ENCODE measurements at regions not wholly inside any gene's neighbourhood (a gene's known extent, or its start where the extent isn't known, plus 50 kb on each side); places are given as distances from the start of the nearest gene placed in this dataset.

GRCh38 chr4:162360369-162361149 is 196.8 kb upstream of the FSTL5 start:
- Histone ChIP-seq H3K4me1 (ENCODE audit: insufficient read depth, low read length, poor library complexity, severe bottlenecking) (no peaks in the 10 kb centered on the region), H3F3A (ENCODE audit: low read depth) (no peaks in the 10 kb centered on the region), H4K20me1 (ENCODE audit: insufficient read depth, low read length, poor library complexity, severe bottlenecking) (no peaks in the 10 kb centered on the region), H3K9me3 (ENCODE audit: insufficient read depth, low read depth, low read length) (no peaks in the 10 kb centered on the region), H3K9me2 (replicated peaks; ENCODE audit: low read depth, low read length) (no peaks in the 10 kb centered on the region), H3K9ac (ENCODE audit: low read depth, low read length, poor library complexity, severe bottlenecking) (no peak overlapping the region), H3K4me3 (ENCODE audit: low read length, poor library complexity, severe bottlenecking) (no peak overlapping the region), H3K36me3 (ENCODE audit: insufficient read depth, low read length) (no peaks in the 10 kb centered on the region), H3K27me3 (ENCODE audit: insufficient read depth, low read length, poor library complexity, severe bottlenecking) (no peaks in the 10 kb centered on the region), H2AFZ (ENCODE audit: low read length) (no peak overlapping the region), H3K4me2 (ENCODE audit: low read depth, low read length, poor library complexity, severe bottlenecking) (no peak overlapping the region), H3K79me2 (ENCODE audit: insufficient read depth, low read length) (no peaks in the 10 kb centered on the region)
- TF ChIP-seq EZH2phosphoT487 (IDR thresholded peaks at IDR 0.05; ENCODE audit: borderline replicate concordance) = no peak
- TF ChIP-seq CTCF (conservative IDR thresholded peaks at IDR 0.05; ENCODE audit: low read length) = no peak

- no peaks in the 10 kb centered on the region for H3K9me2 ChIP-seq (replicated peaks; ENCODE audit: low read depth, low read length)
- H3K4me1 ChIP-seq (ENCODE audit: insufficient read depth, low read length, poor library complexity, severe bottlenecking) = no peaks in the 10 kb centered on the region
- TF ChIP-seq CTCF (conservative IDR thresholded peaks at IDR 0.05; ENCODE audit: low read length) (no peak), EZH2phosphoT487 (IDR thresholded peaks at IDR 0.05; ENCODE audit: borderline replicate concordance) (no peak)
- H3K9ac ChIP-seq (ENCODE audit: low read depth, low read length, poor library complexity, severe bottlenecking) = no peak overlapping the region
- H4K20me1 ChIP-seq (ENCODE audit: insufficient read depth, low read length, poor library complexity, severe bottlenecking) = no peaks in the 10 kb centered on the region
- no peak overlapping the region for H2AFZ ChIP-seq (ENCODE audit: low read length)
- H3K4me3 ChIP-seq (ENCODE audit: low read length, poor library complexity, severe bottlenecking) = no peak overlapping the region
- no peaks in the 10 kb centered on the region for H3K36me3 ChIP-seq (ENCODE audit: insufficient read depth, low read length)
- H3F3A ChIP-seq (ENCODE audit: low read depth) = no peaks in the 10 kb centered on the region
- H3K79me2 ChIP-seq (ENCODE audit: insufficient read depth, low read length) = no peaks in the 10 kb centered on the region
- H3K27me3 ChIP-seq (ENCODE audit: insufficient read depth, low read length, poor library complexity, severe bottlenecking) = no peaks in the 10 kb centered on the region
- H3K9me3 ChIP-seq (ENCODE audit: insufficient read depth, low read depth, low read length) = no peaks in the 10 kb centered on the region
- no peak overlapping the region for H3K4me2 ChIP-seq (ENCODE audit: low read depth, low read length, poor library complexity, severe bottlenecking)
These were observed 192.4 kb upstream of the FSTL5 start for GRCh38 chr4:162356181-162356580.

GRCh38 chr4:162352580-162353107 is 188.8 kb upstream of the FSTL5 start:
- Histone ChIP-seq H2AFZ (ENCODE audit: low read length) (no peak overlapping the region), H3F3A (ENCODE audit: low read depth) (no peaks in the 10 kb centered on the region), H3K9ac (ENCODE audit: low read depth, low read length, poor library complexity, severe bottlenecking) (no peak overlapping the region), H3K36me3 (ENCODE audit: insufficient read depth, low read length) (no peaks in the 10 kb centered on the region), H3K27me3 (ENCODE audit: insufficient read depth, low read length, poor library complexity, severe bottlenecking) (no peaks in the 10 kb centered on the region), H3K9me3 (ENCODE audit: insufficient read depth, low read depth, low read length) (no peaks in the 10 kb centered on the region), H3K79me2 (ENCODE audit: insufficient read depth, low read length) (no peaks in the 10 kb centered on the region), H4K20me1 (ENCODE audit: insufficient read depth, low read length, poor library complexity, severe bottlenecking) (no peaks in the 10 kb centered on the region), H3K4me1 (ENCODE audit: insufficient read depth, low read length, poor library complexity, severe bottlenecking) (no peaks in the 10 kb centered on the region), H3K4me3 (ENCODE audit: low read length, poor library complexity, severe bottlenecking) (no peak overlapping the region), H3K9me2 (replicated peaks; ENCODE audit: low read depth, low read length) (no peaks in the 10 kb centered on the region), H3K4me2 (ENCODE audit: low read depth, low read length, poor library complexity, severe bottlenecking) (no peak overlapping the region)
- TF ChIP-seq CTCF (conservative IDR thresholded peaks at IDR 0.05; ENCODE audit: low read length) = no peak
- TF ChIP-seq EZH2phosphoT487 (IDR thresholded peaks at IDR 0.05; ENCODE audit: borderline replicate concordance) = no peak

Measured in Loucy (cell line).